Body of pancreas (tissue), 4 donors: ENCODE measurements at regions not wholly inside any gene's neighbourhood (a gene's known extent, or its start where the extent isn't known, plus 50 kb on each side); places are given as distances from the start of the nearest gene placed in this dataset.
A peak's percentile ranks its signal among the peaks of the same experiment; 100 is the strongest.

Source experiments
- ATAC-seq: fragments of 150-250 bp; one replicate; pipeline ENCODE4 v1.9.1; 2016
- DNase-seq, 4 donors: peaks; one replicate each; pipeline ENCODE4 v3.0.0-alpha.2; 2019
- H3K27ac ChIP-seq, 4 donors: fragments of 200-600 bp; sonication (generic); 1 replicate in 3 of 4; 2 replicates in 1 of 4; pipeline versions ENCODE4 v1.5.1 to v1.6.1; 2016 to 2019; ENCODE audit warnings: mild to moderate bottlenecking in 1 of 4, mixed read lengths in 1 of 4, moderate library complexity in 1 of 4
- H3K27me3 ChIP-seq, 2 donors: fragments of 200-600 bp; sonication (generic); one replicate each; pipeline ENCODE4 v1.6.0; 2016; ENCODE audit warnings: mild to moderate bottlenecking in 1 of 2
- H3K36me3 ChIP-seq, 2 donors: fragments of 200-600 bp; sonication (generic); replicated peaks in 1 of 2; 2 replicates each; pipeline ENCODE4 v1.5.1; 2016; ENCODE audit warnings: low read depth in 2 of 2; ENCODE audit not compliant: insufficient read depth in 1 of 2
- H3K4me1 ChIP-seq: fragments of 200-600 bp; sonication (generic); one replicate; pipeline ENCODE4 v1.6.0; 2016
- H3K4me3 ChIP-seq, 2 donors: fragments of 200-600 bp; sonication (generic); 1 replicate in 1 of 2; 2 replicates in 1 of 2; pipeline ENCODE4 v1.5.1; 2016 to 2019
- H3K9me3 ChIP-seq, 3 donors: fragments of 200-600 bp; sonication (generic); 1 replicate in 2 of 3; 2 replicates in 1 of 3; pipeline ENCODE4 v1.5.1; 2016
- POLR2A ChIP-seq, 3 donors: fragments of 450-650 bp; IDR thresholded peaks; one replicate each; pipeline ENCODE4 v1.6.1; 2016; ENCODE audit warnings: antibody characterized with exemption in 3 of 3, mild to moderate bottlenecking in 2 of 3
- WGBS, 2 donors: methylation state at CpG; one replicate each; pipeline ENCODE4 v1.1.5; 2017; 5-methylcytosine and 5-hydroxymethylcytosine counted together
- intact Hi-C: fragments of 100-400 bp; cut with DNase I; formaldehyde crosslinking; loops from one replicate; pipeline ENCODE4 v1.15.1; 2023
- TF ChIP-seq, protein P1 (sequence below), 7 experiments: fragments of 450-650 bp in 4 of 7; fragments of 200-600 bp in 3 of 7; sonication (generic) in 3 of 7; IDR thresholded peaks; one replicate each; pipeline ENCODE4 v1.5.1; 2016 to 2019; ENCODE audit warnings: antibody characterized with exemption in 7 of 7

DNA sequence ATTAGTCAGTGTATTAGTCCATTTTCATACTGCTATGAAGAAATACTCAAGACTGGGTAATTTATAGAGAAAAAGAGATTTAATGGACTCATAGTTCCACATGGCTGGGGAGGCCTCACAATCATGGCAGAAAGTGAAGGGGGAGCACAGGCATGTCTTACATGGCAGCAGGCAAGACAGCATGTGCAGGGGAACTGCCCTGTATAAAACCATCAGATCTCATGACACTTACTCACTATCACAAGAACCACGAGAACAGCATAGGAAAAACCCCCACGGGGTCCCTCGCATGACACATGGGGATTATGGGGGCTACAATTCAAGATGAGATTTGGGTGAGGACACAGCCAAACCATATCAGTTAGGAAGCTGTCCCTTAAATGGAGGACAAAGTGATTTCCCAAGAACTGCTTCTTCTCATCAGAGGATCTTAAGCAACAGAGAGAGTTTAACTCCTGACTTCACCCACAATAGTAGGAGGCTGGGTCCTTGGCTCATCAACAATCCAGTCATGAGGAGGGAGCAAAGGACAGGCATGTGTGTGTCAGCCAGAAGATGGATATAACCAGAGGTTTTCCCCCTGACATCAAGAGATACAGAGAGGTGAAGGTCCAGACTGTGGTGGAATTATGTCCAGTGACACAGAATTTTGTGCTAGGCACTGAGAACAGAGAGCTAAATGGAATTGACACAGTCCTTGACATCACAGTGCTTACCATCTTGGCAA, 203.8 kb upstream of the SH3BP4 start:
- intact Hi-C loops = no loop called here
- no peak for TF ChIP-seq POLR2A (IDR thresholded peaks at IDR 0.05)
- TF ChIP-seq, protein P1, sequence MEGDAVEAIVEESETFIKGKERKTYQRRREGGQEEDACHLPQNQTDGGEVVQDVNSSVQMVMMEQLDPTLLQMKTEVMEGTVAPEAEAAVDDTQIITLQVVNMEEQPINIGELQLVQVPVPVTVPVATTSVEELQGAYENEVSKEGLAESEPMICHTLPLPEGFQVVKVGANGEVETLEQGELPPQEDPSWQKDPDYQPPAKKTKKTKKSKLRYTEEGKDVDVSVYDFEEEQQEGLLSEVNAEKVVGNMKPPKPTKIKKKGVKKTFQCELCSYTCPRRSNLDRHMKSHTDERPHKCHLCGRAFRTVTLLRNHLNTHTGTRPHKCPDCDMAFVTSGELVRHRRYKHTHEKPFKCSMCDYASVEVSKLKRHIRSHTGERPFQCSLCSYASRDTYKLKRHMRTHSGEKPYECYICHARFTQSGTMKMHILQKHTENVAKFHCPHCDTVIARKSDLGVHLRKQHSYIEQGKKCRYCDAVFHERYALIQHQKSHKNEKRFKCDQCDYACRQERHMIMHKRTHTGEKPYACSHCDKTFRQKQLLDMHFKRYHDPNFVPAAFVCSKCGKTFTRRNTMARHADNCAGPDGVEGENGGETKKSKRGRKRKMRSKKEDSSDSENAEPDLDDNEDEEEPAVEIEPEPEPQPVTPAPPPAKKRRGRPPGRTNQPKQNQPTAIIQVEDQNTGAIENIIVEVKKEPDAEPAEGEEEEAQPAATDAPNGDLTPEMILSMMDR (IDR thresholded peaks at IDR 0.05) = no peak

DNA sequence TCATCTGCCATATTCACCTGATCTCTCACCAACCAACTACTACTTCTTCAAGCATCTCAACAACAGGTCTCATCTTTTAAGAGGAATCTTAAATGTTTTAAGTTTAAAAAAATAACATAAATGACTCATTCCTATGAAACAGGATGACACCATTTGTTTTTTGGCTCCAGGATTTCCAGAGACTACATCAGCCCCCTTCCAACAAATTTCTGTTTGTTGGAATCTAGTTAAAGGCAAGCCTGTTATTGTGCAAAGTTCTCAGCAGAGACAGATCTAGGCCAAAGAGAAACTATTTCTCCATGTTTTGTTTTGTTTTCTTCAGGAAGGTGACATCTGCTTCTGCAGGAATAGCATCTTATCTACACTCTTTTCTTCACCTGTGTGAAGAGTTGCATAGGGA, 204.8 kb upstream of the SH3BP4 start:
- ATAC-seq = no peak
- DNase-seq = no peak
- Histone ChIP-seq H3K4me3 (no peak overlapping the region), H3K9me3 (no peaks in the 10 kb centered on the region), H3K27me3 (no peaks in the 10 kb centered on the region), H3K36me3 (no peaks in the 10 kb centered on the region), H3K27ac (no peak overlapping the region), H3K4me1 (no peaks in the 10 kb centered on the region)
- intact Hi-C loops = no loop called here
- TF ChIP-seq, protein P1 (IDR thresholded peaks at IDR 0.05) = no peak
- TF ChIP-seq POLR2A (IDR thresholded peaks at IDR 0.05) = no peak

More for the DNA sequence above, 203.8 kb upstream of the SH3BP4 start:
- ATAC-seq (no peak), DNase-seq (no peak)
- Histone ChIP-seq H3K4me3 (no peak overlapping the region), H3K36me3 (no peaks in the 10 kb centered on the region), H3K9me3 (no peaks in the 10 kb centered on the region), H3K27ac (no peak overlapping the region), H3K27me3 (no peaks in the 10 kb centered on the region), H3K4me1 (no peaks in the 10 kb centered on the region)
- 83 to 85% methylated on average over 3 of the region's 3 CpGs for WGBS, 2 donors

DNA sequence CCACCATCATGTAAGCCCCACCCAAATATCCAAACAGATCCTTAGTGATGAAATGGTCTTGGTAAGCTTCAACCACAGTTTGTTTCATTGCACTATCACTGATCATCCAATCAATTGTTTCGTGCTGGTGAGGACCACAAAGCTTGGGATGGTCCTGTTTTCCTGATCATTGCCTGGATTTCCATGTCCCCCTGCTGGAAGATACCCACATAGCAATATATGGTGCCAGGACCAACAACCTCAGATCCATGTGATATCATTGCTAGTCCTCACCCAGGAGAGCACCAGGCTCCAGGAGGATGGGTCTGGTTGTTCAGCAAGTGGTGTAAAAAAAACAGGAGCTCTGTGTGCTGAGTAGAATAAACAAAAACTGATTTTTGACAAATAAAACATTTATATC, 206.5 kb upstream of the SH3BP4 start:
- no peak for DNase-seq
- no peaks in the 10 kb centered on the region for H3K27me3 ChIP-seq
- H3K4me3 ChIP-seq = no peak overlapping the region
- TF ChIP-seq, protein P1 (IDR thresholded peaks at IDR 0.05) = peak in 1 of 7 experiments; percentile 2
- no peak for TF ChIP-seq POLR2A (IDR thresholded peaks at IDR 0.05)
- no peaks in the 10 kb centered on the region for H3K4me1 ChIP-seq
- H3K9me3 ChIP-seq = no peaks in the 10 kb centered on the region
- H3K27ac ChIP-seq = no peak overlapping the region
- no peaks in the 10 kb centered on the region for H3K36me3 ChIP-seq
- WGBS, 2 donors = 60 to 75% methylated on average over 1 of the region's 1 CpG
- intact Hi-C loops = no loop called here
- no peak for ATAC-seq

DNA sequence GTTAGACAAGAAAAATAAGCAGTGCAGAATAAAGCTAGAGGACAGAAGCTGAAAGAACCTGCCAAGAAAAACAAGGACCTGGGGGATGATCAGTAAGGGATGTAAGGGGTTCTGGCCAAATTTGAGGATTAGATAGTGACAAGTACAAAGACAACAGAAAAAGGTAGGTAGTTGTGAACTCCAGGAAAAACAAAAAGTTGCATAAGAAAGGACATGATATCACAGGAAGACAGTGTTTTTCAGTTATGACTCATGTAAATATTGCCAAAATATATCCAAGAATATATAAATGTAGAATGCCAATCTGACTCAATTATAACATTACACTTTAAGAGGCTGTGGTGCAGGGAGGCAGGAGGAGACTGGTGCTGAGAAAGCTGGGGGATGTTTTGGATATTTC, 209.8 kb upstream of the SH3BP4 start:
- no peak for DNase-seq
- ATAC-seq = no peak
- H3K27me3 ChIP-seq = no peaks in the 10 kb centered on the region
- intact Hi-C loops = no loop called here
- no peak overlapping the region for H3K4me3 ChIP-seq
- no peak overlapping the region for H3K27ac ChIP-seq
- no peaks in the 10 kb centered on the region for H3K9me3 ChIP-seq
- H3K36me3 ChIP-seq = no peaks in the 10 kb centered on the region
- TF ChIP-seq, protein P1 (IDR thresholded peaks at IDR 0.05) = no peak
- TF ChIP-seq POLR2A (IDR thresholded peaks at IDR 0.05) = no peak
- H3K4me1 ChIP-seq = no peaks in the 10 kb centered on the region

DNA sequence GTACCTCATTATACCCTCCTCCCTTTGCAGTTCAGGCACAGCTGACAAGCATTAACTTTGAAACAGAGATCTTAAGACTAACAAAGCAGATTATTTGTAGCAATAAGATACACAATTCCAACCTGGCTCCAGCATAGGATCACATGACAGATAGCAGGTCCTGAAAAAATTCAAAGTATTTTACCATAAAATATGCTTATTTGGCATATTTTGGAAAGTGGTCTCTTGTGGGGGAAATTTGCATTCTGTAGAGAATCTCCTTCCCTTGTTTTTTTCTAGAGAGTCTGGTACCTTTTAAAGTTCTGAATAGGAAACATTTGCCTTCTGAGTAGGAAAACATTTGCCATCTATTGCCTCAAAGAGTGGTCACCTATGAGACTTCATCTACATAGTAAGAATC, 212.8 kb upstream of the SH3BP4 start:
- intact Hi-C loops = no loop called here
- no peak for TF ChIP-seq POLR2A (IDR thresholded peaks at IDR 0.05)
- TF ChIP-seq, protein P1 (IDR thresholded peaks at IDR 0.05) = no peak
- Histone ChIP-seq H3K4me1 (no peaks in the 10 kb centered on the region), H3K27me3 (no peaks in the 10 kb centered on the region), H3K36me3 (no peaks in the 10 kb centered on the region), H3K27ac (no peak overlapping the region), H3K9me3 (no peaks in the 10 kb centered on the region), H3K4me3 (no peak overlapping the region)
- DNase-seq = no peak
- ATAC-seq = no peak
